OCI-LY3 (cell line): ENCODE measurements at regions not wholly inside any gene's neighbourhood (a gene's known extent, or its start where the extent isn't known, plus 50 kb on each side); places are given as distances from the start of the nearest gene placed in this dataset.

Experiments
- EZH2phosphoT487 ChIP-seq: fragments of 200-600 bp; shearing (Covaris generic); IDR thresholded peaks from 2 replicates; pipeline ENCODE4 v1.6.1; 2018; ENCODE audit warnings: antibody characterized with exemption, mixed run types, low read depth
- TF ChIP-seq, protein P1 (sequence below): fragments of 200-600, 300-600 bp; sonication (generic); IDR thresholded peaks from 2 replicates; pipeline ENCODE4 v1.5.1; 2014; ENCODE audit warnings: antibody characterized with exemption, low read length, low read depth

DNA sequence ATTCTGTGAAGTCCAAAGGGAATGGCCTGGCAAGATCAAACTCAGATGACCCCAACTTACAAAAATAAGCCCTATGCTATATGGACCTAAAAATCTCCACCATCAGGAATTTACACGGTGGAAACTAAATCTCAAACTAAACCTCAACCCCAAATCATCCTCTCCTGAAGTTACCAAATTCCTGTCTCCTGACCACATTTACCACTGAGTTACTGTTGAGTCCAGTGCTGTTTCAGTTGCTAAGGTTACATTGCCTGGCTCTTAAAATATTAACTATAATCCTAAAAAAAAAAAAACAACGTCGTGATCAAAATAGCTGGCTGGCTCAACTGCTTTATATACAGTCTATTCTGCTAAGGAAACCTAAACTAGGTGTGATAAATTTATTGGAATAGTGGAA is 315.2 kb upstream of the SLIT2 start:
- TF ChIP-seq, protein P1, sequence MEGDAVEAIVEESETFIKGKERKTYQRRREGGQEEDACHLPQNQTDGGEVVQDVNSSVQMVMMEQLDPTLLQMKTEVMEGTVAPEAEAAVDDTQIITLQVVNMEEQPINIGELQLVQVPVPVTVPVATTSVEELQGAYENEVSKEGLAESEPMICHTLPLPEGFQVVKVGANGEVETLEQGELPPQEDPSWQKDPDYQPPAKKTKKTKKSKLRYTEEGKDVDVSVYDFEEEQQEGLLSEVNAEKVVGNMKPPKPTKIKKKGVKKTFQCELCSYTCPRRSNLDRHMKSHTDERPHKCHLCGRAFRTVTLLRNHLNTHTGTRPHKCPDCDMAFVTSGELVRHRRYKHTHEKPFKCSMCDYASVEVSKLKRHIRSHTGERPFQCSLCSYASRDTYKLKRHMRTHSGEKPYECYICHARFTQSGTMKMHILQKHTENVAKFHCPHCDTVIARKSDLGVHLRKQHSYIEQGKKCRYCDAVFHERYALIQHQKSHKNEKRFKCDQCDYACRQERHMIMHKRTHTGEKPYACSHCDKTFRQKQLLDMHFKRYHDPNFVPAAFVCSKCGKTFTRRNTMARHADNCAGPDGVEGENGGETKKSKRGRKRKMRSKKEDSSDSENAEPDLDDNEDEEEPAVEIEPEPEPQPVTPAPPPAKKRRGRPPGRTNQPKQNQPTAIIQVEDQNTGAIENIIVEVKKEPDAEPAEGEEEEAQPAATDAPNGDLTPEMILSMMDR, result no peak
- no peak for TF ChIP-seq EZH2phosphoT487
